NCI-H2029 (cell line): ENCODE measurements at regions not wholly inside any gene's neighbourhood (a gene's known extent, or its start where the extent isn't known, plus 50 kb on each side); places are given as distances from the start of the nearest gene placed in this dataset.
"Not testable (repeated sequence)": the region's sequence is repeated elsewhere in the genome, so short reads cannot be mapped to it uniquely, and the experiment has no call there.

Source experiments
- DNase-seq: peaks from one replicate; lab custom pipeline; 2025; lab: John Stamatoyannopoulos, UW

DNA sequence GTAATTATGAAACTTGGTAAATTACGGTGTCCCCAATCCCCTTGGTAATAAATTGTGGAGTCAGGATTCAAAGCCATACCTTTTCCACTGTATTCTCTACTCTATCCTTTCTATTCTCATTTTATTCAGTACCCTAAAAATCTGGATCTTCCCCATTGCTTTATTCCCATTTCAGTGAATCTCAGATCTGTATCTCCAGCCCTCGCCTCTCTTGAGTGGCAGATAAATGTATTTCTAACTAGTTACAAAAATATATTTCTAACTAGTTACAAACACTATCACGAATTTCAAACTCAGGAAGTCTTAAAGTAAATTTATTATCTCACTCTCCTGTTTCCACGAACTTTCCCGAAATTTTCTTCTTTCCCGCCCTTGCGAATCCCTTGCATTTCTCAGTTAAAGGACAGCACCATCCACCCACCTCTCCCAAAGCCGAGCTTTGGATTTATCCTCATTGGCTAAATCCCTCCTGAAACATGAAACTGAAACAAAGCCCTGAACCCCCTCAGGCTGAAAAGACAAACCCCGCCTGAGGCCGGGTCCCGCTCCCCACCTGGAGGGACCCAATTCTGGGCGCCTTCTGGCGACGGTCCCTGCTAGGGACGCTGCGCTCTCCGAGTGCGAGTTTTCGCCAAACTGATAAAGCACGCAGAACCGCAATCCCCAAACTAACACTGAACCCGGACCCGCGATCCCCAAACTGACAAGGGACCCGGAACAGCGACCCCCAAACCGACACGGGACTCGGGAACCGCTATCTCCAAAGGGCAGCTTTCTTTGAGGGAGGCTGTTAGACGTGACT, 164.3 kb upstream of the PABPC3 start:
- no peak for DNase-seq

DNA sequence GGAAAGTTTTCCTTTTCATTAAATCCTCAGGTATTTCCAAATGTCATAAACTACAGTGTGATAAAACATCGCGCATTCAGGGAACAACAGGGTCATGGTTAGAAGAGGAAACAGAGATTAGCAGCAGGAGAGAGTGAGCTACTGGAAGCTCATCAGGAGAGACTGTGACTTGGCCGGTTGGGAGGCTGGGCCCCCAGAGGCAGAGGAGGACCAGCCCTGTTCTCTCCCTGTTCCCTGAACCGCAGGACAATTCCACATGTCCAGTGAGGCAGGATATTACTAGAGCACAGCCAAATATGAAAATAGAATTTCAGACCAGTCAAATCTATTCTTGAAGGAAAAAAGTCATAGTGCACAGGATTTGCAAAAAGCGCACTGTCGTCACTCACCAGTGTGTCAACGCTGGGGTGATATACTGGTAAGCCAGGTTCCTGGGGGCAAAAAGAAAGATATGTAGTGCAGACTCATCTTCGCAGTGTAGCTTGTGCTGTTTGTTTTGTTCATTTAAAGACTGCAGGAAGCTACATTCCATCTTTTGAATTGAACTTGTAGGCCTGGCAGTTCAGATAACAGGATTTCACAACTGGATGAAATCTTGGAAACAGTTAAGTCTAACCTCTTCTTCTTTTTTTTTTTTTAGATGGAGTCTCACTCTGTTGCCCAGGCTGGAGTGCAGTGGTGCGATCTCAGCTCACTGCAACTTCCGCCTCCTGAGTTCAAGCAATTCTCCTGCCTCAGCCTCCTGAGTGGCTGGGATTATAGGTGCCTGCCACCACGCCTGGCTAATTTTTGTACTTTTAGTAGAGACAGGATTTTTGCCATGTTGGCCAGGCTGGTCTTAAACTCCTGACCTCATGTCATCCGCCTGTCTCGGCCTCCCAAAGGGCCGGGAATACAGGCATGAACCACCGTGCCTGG, 162.6 kb upstream of the PABPC3 start:
- not testable (repeated sequence) for DNase-seq

DNA sequence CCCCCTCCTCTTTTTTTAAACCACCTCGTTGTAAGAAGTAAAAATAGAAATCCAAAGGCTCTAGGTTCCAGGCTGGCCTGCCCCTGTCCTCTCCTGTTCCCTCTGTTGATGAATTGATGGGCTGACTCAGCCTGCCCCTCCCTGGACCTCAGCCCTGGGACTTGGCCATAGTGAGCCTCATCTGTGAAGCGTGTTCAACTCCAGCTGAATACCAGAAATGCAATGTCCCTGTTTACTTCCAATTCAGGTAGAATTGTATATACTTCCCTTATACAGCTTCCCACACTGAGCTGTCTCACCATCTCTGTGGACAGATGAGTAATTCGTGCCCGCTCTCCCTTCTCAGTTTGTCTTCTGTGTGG, 161.9 kb upstream of the PABPC3 start:
- not testable (repeated sequence) for DNase-seq

DNA sequence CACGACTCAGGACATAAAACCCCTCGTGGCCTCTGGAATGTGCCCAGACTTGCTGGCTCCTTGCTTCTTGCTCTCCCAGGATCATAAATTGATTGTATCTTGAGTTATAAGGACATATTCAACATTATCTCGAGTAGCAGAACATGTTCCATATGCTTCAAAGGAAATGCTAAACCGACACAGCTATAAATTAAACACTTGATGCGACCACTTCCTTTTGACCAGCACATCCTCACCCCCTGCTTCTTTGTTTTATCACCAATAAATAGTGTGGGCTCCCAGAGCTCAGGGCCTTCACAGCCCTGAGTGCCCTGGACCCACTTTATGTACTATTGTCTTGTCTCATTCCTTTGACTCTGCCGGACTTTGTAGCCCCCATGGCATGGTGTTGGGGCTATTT, 157.0 kb upstream of the PABPC3 start:
- DNase-seq, result no peak

DNA sequence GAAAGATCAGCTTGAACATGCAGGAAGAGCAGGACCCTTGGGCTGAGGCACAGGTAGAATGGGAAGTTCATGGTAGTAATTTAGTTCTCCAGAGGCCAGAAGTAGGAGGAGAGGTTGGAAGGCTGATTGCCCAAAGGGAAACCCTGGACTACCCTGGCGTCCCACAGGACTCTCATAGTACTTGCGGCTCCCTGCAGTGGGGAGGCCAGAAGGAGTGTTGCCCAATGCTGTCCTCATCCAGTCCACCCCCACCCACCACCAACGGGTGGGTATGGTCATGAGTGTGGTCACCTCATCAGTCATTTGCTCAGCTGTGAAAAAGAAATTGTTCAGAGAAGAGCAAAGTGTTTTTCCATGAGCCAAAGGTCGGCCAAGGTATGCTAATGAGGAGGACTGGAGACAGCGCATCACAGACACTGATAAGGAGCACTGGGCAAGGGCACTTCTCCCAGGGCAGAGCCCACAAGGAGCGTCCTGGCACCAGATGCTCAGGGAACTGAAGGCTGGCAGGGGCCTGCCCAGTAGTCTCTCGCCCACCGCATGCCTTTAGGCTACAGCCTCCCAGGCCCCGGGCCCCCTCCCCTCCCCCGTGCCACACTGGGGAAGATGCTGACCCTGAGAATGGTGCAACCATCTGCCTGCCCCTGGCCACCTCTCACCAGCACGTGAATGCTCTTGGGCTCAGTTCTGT, 154.8 kb upstream of the PABPC3 start:
- DNase-seq, result not testable (repeated sequence)

DNA sequence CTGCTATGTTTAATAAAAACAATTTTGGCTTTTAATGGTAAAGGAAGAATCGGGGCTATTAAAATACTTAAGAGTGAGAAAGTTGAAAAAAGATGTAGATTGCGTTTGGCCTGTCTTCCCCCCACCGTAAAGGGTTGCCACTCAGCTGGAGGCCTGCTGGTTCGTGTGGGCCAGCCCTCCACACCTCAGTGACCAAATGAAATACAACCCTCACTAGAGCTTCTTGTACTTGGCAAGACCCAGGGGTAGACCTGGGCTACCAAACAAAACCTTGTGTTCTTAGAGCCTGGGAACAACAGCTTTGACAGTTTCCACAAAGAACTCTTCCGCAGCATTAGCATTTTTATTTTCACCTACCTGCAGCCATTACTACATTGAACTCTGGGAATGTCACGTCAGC, 152.8 kb upstream of the PABPC3 start:
- no peak for DNase-seq

DNA sequence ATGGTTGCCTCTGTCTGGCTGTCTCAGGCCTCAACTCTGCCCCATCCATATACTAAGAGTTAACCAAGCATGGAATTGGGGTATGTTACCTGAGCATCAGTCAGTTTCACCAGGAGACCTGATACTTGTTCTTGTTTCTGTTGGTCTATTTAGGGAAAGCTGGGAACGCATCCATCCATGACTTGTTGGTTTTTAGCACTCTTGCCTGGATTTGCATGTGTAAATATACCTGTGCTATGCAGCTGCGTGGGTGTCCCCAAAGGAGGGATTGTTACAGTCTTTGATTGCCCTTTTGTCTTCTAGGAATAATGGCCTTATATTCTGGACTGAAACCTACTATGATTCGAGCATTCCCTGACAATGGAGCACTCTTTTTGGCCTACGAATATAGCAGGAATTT, 151.9 kb upstream of the PABPC3 start:
- not testable (repeated sequence) for DNase-seq

DNA sequence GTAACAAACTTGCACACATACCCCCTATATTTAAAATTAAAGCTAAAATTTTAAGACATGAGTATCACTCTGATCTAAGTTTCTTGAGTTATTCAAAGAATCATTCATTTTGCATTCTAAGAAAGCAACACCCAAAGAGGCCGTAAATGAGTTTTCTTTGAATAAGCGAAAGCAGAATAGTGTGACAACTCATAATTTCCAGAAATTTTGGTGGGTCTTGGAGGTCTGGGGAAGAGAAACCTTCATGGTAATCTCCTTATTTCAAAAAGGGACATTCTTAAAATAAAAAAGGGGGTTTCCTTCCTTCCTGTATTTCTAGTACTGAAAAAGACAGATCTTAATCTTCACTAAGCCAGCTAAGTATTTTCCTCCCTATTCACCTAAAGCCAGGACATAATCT, 147.0 kb upstream of the PABPC3 start:
- DNase-seq, result not testable (repeated sequence)

DNA sequence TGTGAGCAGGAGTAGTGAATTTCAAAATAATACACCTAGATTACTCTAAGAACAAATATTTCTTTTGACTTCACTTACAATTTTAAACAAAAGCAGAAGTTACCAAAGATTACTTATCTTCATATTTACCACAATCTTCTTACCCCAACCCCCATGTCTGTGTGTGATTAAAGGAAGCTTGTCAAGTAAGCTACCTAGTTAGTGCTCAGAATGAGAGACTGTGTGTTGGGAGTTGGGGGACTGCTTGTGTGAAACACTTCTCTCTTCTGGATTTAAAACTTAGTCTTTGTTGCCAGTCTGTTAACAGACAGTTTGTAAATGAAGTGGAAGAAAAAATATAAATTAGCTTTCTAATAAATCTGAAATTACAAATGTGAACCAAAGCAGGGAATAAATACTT, 145.3 kb upstream of the PABPC3 start:
- not testable (repeated sequence) for DNase-seq

DNA sequence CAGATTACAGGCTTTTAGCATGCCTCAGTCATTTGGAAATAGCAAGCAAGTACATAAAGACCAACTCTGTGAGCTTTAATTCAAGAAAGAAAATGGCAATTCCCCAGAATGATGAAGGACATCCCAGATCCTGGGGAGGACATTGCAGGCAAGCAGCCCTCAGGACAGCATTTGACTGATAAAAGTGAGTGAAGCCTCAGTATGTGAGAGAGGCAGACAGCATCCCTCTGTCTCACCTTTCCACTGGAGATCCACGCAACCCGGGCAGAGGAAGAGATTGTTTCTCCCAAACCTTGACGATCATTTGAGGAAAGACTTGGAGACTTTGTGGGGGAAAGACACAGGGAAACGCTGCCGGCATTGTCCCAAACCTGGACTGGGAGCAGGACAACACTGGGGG, 128.0 kb upstream of the PABPC3 start:
- not testable (repeated sequence) for DNase-seq

DNA sequence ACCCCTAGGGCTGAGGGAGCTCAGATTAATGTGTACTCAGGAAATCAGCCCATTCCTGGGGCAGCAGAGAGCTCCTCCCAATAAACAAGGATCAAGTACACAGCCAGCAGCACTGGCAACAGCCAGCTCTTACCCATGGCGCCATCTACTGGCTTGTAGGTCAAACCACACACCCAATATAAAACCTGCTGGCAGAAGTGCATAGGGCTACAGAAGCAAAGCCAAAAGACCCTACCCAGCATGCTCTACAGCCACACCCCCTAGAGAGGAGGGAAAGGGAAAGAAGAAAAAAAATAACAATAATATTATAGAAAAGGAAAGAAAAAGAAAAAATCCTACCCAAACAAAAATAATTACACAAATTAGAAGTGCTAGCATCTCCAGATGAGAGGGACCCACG, 127.5 kb upstream of the PABPC3 start:
- not testable (repeated sequence) for DNase-seq

DNA sequence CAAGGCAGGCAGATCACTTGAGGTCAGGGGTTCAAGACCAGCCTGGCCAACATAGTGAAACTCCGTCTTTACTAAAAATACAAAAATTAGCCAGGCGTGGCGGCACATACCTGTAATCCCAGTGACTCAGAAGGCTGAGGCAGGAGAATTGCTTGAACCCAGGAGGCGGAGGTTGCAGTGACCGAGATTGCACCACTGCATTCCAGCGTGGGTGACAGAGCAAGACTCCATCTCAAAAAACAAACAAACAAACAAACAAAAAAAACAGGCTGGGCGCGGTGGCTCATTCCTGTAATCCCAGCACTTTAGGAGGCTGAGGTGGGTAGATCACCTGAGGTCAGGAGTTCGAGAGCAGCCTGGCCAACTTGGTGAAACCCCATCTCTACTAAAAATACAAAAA, 122.8 kb upstream of the PABPC3 start:
- DNase-seq, result not testable (repeated sequence)

DNA sequence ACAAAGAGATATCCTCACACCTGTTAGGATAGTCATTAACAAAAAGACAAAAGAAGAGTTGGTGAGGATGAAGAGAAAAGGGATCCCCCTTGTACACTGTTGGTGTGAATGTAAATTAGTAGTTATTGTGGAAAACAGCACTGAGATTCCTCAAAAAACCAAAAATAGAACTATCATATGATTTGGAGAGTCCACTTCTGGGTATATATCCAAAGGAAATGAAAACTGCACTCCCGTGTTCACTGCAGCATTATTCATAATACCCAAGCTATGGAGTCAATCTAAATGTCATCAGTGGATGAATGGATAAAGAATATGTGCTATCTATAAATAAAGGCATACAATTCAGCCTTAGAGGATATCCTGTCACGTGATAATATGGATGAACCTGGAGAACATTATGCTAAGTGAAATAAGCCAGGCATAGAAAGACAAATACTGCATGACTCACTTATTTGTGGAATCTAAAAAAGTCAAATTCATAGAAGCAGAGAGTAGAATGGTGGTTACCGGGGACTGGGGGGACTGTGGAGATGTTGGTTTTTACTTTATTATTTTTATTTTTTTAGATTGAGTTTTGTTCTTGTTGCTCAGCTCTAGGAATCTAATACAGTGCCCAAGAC, 114.6 kb upstream of the PABPC3 start:
- DNase-seq, result not testable (repeated sequence)

DNA sequence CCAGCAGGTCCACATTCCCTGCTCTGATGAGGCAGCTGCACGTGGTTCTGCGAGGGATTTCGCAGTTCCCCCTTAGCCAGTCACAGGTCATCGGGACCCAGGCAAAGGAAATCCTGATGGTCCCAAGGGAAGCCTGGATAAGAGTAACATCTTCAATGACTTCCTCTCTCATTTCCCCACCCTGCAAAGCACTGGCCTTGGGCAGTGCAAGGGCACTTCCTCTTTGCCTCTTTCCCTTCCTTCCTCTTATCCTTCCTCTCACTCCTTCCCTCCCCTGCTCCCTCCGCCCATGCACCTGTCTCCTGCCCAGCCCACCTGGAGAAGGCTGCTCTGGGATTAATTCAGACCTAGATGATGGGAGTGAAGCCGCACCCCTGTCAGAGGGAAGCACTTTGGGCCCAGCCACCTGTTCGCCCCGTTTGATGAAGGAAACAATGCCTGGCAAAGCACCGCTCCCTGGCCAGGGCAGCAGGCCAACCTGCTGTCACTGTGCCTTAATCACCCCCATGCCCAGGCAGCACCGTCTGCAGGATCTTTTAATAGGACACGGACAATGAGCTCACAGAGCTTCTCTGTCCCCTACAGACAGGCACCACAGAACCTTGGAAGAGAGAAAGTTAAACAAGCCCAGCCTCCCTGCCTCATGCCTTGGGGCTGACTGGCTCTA, 113.5 kb upstream of the PABPC3 start:
- DNase-seq, result peak; percentile 21

DNA sequence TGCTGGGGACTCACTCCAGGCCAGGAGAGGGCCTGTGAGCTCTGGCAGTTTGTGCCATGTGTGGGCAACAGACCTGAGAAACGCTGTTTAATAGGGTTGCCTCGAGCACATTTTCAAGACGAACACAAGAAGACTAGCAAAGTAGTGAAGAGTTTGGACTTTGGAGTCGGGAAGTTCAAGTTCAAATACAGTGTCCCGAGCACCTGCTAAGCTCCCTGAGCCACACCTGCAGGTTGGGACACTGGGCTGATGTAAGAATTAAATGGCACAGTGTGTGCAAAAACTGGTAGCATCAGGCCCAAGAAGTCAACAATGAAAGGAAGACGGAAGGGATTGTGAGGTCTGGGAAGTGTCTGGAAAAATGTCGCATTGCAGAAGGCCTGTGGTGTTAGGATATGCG, 112.8 kb upstream of the PABPC3 start:
- no peak for DNase-seq

DNA sequence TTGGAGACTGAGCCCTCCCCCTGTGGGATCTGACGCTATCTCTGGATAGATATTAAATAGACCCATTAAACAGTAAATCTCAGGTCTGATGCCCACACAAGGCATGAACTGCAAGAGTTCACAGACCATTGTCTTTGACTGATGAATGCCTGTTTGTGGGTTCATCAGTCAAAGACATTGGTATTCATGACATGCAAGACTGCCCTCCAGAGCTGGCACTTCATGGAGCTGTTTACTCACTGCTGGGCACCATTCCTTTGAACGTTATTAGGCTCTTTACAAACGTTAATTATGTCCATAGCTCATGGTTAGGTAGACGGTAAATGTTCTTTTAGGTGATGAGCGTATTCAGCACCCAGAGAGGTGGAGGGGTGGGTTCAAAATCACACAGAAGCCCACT, 111.8 kb upstream of the PABPC3 start:
- DNase-seq, result no peak

DNA sequence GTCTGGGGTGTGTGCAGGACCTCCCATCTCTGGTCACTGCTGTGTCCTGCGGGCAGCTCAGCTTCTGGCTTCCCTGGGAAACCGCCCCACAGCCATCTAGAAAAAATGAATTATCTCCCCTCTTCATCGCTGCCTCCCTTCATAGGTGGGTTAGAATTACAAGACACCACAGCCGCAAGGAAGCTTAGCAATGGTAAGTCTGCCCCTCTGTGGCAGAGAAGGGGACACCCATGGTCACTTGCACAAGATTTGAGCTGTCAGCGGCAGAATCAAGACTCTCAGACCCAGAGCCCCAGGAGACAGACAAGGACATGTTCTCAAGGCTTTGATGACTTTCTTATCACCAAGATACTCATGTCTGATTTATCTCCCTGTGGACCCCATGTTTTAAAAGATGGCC, 110.8 kb upstream of the PABPC3 start:
- DNase-seq, result no peak

DNA sequence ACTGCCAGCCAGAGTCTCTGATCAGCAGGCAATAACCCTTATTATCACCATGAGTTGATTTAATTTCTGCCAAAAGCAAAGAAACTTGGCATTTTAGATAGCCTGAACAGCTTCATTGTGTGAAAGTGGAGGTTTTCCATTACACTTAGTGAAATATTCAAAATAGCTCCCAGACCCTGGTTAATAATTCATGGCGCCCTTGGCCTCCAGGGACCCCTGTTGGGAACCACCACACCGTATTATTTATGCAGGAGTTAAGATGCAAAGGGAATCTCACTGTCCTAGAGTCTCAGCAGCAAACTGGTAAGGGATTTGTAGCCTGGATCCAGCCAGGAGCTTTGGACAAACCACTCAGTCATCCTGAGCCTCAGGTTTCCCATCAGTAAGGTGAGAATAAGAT, 110.0 kb upstream of the PABPC3 start:
- DNase-seq, result no peak

DNA sequence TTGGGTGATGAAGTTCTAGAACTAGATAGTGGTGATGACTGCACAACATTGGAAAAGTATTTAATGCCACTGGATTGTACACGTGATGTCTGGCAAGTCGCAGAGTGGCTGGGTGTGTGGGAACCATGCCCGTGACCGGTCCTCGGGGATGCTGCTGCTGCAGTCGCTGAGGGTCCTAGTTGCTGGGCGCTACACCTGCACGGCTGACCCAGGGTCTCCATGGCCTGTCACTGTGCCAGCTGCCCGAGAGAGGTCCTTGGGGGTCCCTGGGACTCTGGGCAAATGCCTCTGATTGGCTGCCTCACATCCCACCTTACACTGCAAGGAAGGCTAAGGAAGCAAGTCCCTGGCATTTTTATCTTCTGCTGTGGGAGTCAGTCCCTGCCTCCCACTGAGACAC, 109.1 kb upstream of the PABPC3 start:
- no peak for DNase-seq

DNA sequence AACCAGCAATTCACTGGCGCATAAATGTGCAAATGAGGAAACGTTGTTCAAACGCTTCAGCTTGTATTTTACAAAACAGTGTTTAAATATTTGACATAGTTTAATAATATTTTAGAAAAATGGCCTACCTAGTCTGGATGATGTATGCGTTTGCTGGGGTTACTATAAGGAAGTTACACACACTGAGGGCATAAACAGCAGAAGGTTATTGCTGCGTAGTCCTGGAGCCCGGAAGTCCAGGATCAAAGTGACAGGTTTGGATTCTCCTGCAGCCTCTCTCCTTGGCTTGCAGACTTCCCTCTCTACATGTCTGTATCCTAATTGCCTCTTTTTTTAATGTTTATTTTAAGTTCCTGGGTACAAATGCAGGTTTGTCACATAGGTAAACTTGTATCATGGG, 106.0 kb upstream of the PABPC3 start:
- not testable (repeated sequence) for DNase-seq

DNA sequence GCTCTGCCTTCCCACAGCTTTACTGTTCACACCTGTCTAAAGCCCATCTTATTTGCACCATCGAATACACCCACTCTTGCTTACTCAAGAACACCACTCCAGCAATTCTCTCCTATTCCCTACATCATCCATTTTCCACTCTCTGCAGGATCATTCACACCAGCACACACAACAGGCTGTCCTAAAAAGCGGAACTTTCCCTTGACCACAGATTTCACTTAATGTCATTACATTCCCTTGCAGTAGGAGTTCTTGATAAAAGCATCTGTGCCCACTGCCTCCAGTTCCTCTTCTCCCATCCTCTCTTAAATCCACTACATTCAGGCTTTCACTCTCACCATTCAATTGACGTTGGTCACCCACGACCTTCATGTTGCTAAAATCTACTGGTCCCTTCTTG, 103.0 kb upstream of the PABPC3 start:
- DNase-seq, result not testable (repeated sequence)
